ENCODE measurements at regions not wholly inside any gene's neighbourhood (a gene's known extent, or its start where the extent isn't known, plus 50 kb on each side); places are given as distances from the start of the nearest gene placed in this dataset.

GRCh38 chr10:56805022-56805421 lies 444.0 kb upstream of the ZWINT start:
- ATAC-seq: no peak
- TF ChIP-seq, protein P1, sequence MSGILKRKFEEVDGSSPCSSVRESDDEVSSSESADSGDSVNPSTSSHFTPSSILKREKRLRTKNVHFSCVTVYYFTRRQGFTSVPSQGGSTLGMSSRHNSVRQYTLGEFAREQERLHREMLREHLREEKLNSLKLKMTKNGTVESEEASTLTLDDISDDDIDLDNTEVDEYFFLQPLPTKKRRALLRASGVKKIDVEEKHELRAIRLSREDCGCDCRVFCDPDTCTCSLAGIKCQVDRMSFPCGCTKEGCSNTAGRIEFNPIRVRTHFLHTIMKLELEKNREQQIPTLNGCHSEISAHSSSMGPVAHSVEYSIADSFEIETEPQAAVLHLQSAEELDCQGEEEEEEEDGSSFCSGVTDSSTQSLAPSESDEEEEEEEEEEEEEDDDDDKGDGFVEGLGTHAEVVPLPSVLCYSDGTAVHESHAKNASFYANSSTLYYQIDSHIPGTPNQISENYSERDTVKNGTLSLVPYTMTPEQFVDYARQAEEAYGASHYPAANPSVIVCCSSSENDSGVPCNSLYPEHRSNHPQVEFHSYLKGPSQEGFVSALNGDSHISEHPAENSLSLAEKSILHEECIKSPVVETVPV (CRISPR knock-in tag; IDR thresholded peaks at IDR 0.05): no peak
- no peak for TF ChIP-seq ZFP3 (CRISPR knock-in tag; IDR thresholded peaks at IDR 0.05)
- no peak for TF ChIP-seq ZNF70 (CRISPR knock-in tag; IDR thresholded peaks at IDR 0.05)
- TF ChIP-seq RARB (CRISPR knock-in tag; IDR thresholded peaks at IDR 0.05): no peak
- TF ChIP-seq PPARA (CRISPR knock-in tag; IDR thresholded peaks at IDR 0.05; ENCODE audit: borderline replicate concordance): no peak
- TF ChIP-seq CREB5 (CRISPR knock-in tag; IDR thresholded peaks at IDR 0.05; ENCODE audit: low read depth): no peak
- TF ChIP-seq, protein P2, sequence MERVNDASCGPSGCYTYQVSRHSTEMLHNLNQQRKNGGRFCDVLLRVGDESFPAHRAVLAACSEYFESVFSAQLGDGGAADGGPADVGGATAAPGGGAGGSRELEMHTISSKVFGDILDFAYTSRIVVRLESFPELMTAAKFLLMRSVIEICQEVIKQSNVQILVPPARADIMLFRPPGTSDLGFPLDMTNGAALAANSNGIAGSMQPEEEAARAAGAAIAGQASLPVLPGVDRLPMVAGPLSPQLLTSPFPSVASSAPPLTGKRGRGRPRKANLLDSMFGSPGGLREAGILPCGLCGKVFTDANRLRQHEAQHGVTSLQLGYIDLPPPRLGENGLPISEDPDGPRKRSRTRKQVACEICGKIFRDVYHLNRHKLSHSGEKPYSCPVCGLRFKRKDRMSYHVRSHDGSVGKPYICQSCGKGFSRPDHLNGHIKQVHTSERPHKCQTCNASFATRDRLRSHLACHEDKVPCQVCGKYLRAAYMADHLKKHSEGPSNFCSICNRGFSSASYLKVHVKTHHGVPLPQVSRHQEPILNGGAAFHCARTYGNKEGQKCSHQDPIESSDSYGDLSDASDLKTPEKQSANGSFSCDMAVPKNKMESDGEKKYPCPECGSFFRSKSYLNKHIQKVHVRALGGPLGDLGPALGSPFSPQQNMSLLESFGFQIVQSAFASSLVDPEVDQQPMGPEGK (CRISPR knock-in tag; IDR thresholded peaks at IDR 0.05; ENCODE audit: borderline replicate concordance): no peak
- TF ChIP-seq ZC3H10 (CRISPR knock-in tag; IDR thresholded peaks at IDR 0.05): no peak
- TF ChIP-seq POU6F1 (CRISPR knock-in tag; IDR thresholded peaks at IDR 0.05; ENCODE audit: borderline replicate concordance, low read depth): no peak
- TF ChIP-seq, protein P3, sequence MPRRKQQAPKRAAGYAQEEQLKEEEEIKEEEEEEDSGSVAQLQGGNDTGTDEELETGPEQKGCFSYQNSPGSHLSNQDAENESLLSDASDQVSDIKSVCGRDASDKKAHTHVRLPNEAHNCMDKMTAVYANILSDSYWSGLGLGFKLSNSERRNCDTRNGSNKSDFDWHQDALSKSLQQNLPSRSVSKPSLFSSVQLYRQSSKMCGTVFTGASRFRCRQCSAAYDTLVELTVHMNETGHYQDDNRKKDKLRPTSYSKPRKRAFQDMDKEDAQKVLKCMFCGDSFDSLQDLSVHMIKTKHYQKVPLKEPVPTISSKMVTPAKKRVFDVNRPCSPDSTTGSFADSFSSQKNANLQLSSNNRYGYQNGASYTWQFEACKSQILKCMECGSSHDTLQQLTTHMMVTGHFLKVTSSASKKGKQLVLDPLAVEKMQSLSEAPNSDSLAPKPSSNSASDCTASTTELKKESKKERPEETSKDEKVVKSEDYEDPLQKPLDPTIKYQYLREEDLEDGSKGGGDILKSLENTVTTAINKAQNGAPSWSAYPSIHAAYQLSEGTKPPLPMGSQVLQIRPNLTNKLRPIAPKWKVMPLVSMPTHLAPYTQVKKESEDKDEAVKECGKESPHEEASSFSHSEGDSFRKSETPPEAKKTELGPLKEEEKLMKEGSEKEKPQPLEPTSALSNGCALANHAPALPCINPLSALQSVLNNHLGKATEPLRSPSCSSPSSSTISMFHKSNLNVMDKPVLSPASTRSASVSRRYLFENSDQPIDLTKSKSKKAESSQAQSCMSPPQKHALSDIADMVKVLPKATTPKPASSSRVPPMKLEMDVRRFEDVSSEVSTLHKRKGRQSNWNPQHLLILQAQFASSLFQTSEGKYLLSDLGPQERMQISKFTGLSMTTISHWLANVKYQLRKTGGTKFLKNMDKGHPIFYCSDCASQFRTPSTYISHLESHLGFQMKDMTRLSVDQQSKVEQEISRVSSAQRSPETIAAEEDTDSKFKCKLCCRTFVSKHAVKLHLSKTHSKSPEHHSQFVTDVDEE (CRISPR knock-in tag; IDR thresholded peaks at IDR 0.05): no peak
- no peak for TF ChIP-seq ESRRG (CRISPR knock-in tag; IDR thresholded peaks at IDR 0.05)

GRCh38 chr10:56785292-56785691 lies 424.2 kb upstream of the ZWINT start:
- TF ChIP-seq ZFP30 (CRISPR knock-in tag; IDR thresholded peaks at IDR 0.05) (no peak), CSDC2 (CRISPR knock-in tag; IDR thresholded peaks at IDR 0.05) (no peak), POU6F1 (CRISPR knock-in tag; IDR thresholded peaks at IDR 0.05; ENCODE audit: borderline replicate concordance, low read depth) (no peak), ARNTL (CRISPR knock-in tag; IDR thresholded peaks at IDR 0.05; ENCODE audit: borderline replicate concordance, low read depth) (no peak), GLIS3 (CRISPR knock-in tag; IDR thresholded peaks at IDR 0.05) (no peak), ISL1 (CRISPR knock-in tag; IDR thresholded peaks at IDR 0.05) (no peak), ZNF70 (CRISPR knock-in tag; IDR thresholded peaks at IDR 0.05) (no peak)
- TF ChIP-seq, protein P2 (CRISPR knock-in tag; IDR thresholded peaks at IDR 0.05; ENCODE audit: borderline replicate concordance): no peak
- TF ChIP-seq, protein P3 (CRISPR knock-in tag; IDR thresholded peaks at IDR 0.05): no peak
- ATAC-seq: no peak
